ENCODE measurements at regions not wholly inside any gene's neighbourhood (a gene's known extent, or its start where the extent isn't known, plus 50 kb on each side); places are given as distances from the start of the nearest gene placed in this dataset.

GRCh38 chr6:22954749-22955385 is 385.5 kb downstream of the HDGFL1 start:
- Histone ChIP-seq H3K27me3 (ENCODE audit: control insufficient read depth, insufficient read depth, low read length) (no peaks in the 10 kb centered on the region), H3K4me3 (ENCODE audit: low read depth, low read length) (peak overlapping the region; percentile 16), H3K36me3 (ENCODE audit: control insufficient read depth, insufficient read depth, low read length) (no peaks in the 10 kb centered on the region)
- TF ChIP-seq CTCF (IDR thresholded peaks at IDR 0.05; ENCODE audit: insufficient read depth, low read length, severe bottlenecking): no peak
- DNase-seq (ENCODE audit: low read depth) (peak; percentile 50), FAIRE-seq (no peak)

DNA sequence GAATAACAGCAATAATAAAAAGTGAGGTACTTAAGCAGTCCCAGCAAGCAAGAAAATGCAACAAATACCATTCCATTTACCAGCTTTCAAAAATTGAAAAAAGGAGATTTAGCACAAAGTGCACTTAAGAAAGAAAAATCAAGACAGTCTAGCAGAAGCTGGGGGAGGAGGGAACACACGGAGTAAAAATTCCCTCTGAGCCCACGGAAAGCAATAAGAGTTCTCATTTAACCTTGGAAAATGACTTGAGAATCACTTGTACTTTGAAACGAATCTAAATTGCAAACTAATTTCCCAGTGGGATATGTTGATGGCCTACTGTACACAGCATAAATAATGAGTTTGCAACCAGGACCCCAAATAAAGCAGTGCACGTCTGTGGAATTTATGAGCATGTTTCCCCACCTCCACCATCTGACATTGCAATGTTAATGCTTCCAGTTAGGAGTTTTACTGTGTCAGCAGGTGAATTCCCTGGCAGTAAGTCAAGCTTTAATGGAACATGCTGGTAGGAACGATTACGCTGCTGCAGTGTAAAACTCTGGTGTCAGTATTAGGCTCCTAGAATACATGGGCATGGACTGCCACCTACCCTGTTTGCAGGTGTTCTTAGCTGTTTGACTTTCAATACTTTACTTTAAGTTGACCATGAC is 386.8 kb downstream of the HDGFL1 start:
- no peak for FAIRE-seq

DNA sequence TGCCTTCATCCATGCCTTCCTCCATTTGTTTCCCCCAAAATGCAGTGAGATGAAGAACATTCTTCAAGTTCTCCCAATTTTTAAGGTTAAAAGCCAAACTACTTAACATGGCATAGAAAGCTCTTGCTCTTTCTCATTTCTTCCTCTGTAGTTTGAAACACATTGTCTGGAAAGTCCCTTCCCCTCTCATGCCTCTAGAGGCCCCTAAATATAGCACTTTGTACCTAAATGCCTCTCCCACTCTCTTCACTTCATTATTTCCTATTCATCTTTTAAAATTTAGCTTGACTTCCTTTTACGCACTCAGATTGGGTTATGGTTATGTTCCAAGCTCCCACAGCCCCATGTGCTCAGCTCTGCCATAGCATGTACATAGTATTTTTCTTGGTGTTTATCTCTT is 389.3 kb downstream of the HDGFL1 start:
- no peaks in the 10 kb centered on the region for H3K36me3 ChIP-seq (ENCODE audit: control insufficient read depth, insufficient read depth, low read length)
- no peak overlapping the region for H3K4me3 ChIP-seq (ENCODE audit: low read depth, low read length)
- no peak for DNase-seq (ENCODE audit: low read depth)
- TF ChIP-seq CTCF (IDR thresholded peaks at IDR 0.05; ENCODE audit: insufficient read depth, low read length, severe bottlenecking): no peak
- H3K27me3 ChIP-seq (ENCODE audit: control insufficient read depth, insufficient read depth, low read length): no peaks in the 10 kb centered on the region
- no peak for FAIRE-seq

More for the DNA sequence above, 386.8 kb downstream of the HDGFL1 start:
- DNase-seq (ENCODE audit: low read depth): no peak
- H3K36me3 ChIP-seq (ENCODE audit: control insufficient read depth, insufficient read depth, low read length): no peaks in the 10 kb centered on the region
- no peak overlapping the region for H3K4me3 ChIP-seq (ENCODE audit: low read depth, low read length)
- no peaks in the 10 kb centered on the region for H3K27me3 ChIP-seq (ENCODE audit: control insufficient read depth, insufficient read depth, low read length)
- no peak for TF ChIP-seq CTCF (IDR thresholded peaks at IDR 0.05; ENCODE audit: insufficient read depth, low read length, severe bottlenecking)

DNA sequence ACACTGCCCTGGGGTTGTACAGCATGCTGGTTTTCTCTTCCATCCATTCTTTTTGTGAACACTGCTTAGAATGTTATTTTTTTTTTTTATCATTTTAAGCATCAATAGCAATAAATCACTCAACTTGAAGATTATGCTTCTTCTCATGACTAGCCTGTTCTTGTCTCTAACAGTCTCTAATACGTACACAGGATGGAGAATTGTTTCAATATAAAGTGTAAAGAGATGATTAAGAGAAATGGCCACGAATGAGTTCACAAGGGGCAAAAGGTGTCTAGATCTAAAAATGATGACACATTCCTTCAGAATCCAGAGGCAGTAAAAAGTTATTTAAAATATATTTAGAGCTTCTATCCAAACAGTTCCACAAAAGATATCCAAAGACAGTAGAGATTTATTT is 390.2 kb downstream of the HDGFL1 start:
- no peak for FAIRE-seq
- H3K36me3 ChIP-seq (ENCODE audit: control insufficient read depth, insufficient read depth, low read length): no peaks in the 10 kb centered on the region
- H3K27me3 ChIP-seq (ENCODE audit: control insufficient read depth, insufficient read depth, low read length): no peaks in the 10 kb centered on the region
- peak; percentile 40 for DNase-seq (ENCODE audit: low read depth)
- H3K4me3 ChIP-seq (ENCODE audit: low read depth, low read length): no peak overlapping the region
- TF ChIP-seq CTCF (IDR thresholded peaks at IDR 0.05; ENCODE audit: insufficient read depth, low read length, severe bottlenecking): no peak

GRCh38 chr6:22964334-22964733 is 395.0 kb downstream of the HDGFL1 start:
- DNase-seq (ENCODE audit: low read depth): no peak
- TF ChIP-seq CTCF (IDR thresholded peaks at IDR 0.05; ENCODE audit: insufficient read depth, low read length, severe bottlenecking): no peak
- Histone ChIP-seq H3K36me3 (ENCODE audit: control insufficient read depth, insufficient read depth, low read length) (no peaks in the 10 kb centered on the region), H3K27me3 (ENCODE audit: control insufficient read depth, insufficient read depth, low read length) (no peaks in the 10 kb centered on the region), H3K4me3 (ENCODE audit: low read depth, low read length) (no peak overlapping the region)
- no peak for FAIRE-seq

All from bronchial epithelial cell (primary cell).